ENCODE measurements at regions not wholly inside any gene's neighbourhood (a gene's known extent, or its start where the extent isn't known, plus 50 kb on each side); places are given as distances from the start of the nearest gene placed in this dataset.

GRCh38 chr2:125479143-125479636, 1176.8 kb upstream of the GYPC start:
- TF ChIP-seq, protein P1, sequence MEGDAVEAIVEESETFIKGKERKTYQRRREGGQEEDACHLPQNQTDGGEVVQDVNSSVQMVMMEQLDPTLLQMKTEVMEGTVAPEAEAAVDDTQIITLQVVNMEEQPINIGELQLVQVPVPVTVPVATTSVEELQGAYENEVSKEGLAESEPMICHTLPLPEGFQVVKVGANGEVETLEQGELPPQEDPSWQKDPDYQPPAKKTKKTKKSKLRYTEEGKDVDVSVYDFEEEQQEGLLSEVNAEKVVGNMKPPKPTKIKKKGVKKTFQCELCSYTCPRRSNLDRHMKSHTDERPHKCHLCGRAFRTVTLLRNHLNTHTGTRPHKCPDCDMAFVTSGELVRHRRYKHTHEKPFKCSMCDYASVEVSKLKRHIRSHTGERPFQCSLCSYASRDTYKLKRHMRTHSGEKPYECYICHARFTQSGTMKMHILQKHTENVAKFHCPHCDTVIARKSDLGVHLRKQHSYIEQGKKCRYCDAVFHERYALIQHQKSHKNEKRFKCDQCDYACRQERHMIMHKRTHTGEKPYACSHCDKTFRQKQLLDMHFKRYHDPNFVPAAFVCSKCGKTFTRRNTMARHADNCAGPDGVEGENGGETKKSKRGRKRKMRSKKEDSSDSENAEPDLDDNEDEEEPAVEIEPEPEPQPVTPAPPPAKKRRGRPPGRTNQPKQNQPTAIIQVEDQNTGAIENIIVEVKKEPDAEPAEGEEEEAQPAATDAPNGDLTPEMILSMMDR (IDR thresholded peaks at IDR 0.05): no peak
- TF ChIP-seq ZFX (IDR thresholded peaks at IDR 0.05; ENCODE audit: borderline replicate concordance): no peak

Data from 22Rv1 (cell line).